SK-N-SH (cell line): ENCODE measurements at regions not wholly inside any gene's neighbourhood (a gene's known extent, or its start where the extent isn't known, plus 50 kb on each side); places are given as distances from the start of the nearest gene placed in this dataset.

Experiments
- CTCF ChIA-PET: fragments of 300-600, 350-600 bp; formaldehyde crosslinking; extraction: SDS; loops from one replicate; lab custom pipeline; 2021; lab: Yijun Ruan, JAX
- POLR2A ChIA-PET: fragments of 350-600 bp; sonication (Branson Sonifier 250); formaldehyde crosslinking; extraction: SDS; loops from one replicate; lab custom pipeline; 2020; ENCODE audit warnings: antibody characterized with exemption, inconsistent platforms; lab: Yijun Ruan, JAX
- DNase-seq: peaks from one replicate; pipeline ENCODE4 v3.0.0; 2012
- H2AFZ ChIP-seq: fragments of 200-600 bp; sonication (generic); 2 replicates; pipeline ENCODE4 v1.8.1; 2016; ENCODE audit warnings: antibody characterized with exemption, mild to moderate bottlenecking, low read depth
- H3F3A ChIP-seq: fragments of 200-600 bp; sonication (generic); replicated peaks from 2 replicates; pipeline ENCODE3; 2016; ENCODE audit warnings: antibody characterized with exemption, mild to moderate bottlenecking; ENCODE audit not compliant: insufficient read depth
- H3K27ac ChIP-seq, 2 experiments: fragments of 200-500 bp in 1 of 2; fragments of 200-600 bp in 1 of 2; sonication (Bioruptor generic) in 1 of 2; sonication (generic), shearing (Covaris generic) in 1 of 2; 2 replicates each; pipeline versions ENCODE4 v1.5.1 to v1.6.1; 2014 to 2016; ENCODE audit warnings: low read depth in 2 of 2, inconsistent platforms in 1 of 2, low read length in 1 of 2, mild to moderate bottlenecking in 1 of 2, mixed read lengths in 1 of 2
- H3K27me3 ChIP-seq: fragments of 200-600 bp; sonication (generic), shearing (Covaris generic); 2 replicates; pipeline ENCODE4 v1.6.1; 2016; ENCODE audit warnings: mixed run types; ENCODE audit not compliant: insufficient read depth
- H3K36me3 ChIP-seq, 2 experiments: fragments of 200-500 bp in 1 of 2; fragments of 200-600 bp in 1 of 2; sonication (Bioruptor generic) in 1 of 2; sonication (generic) in 1 of 2; replicated peaks in 1 of 2; 2 replicates each; pipeline versions ENCODE3 to v1.5.1; 2014 to 2016; ENCODE audit warnings: low read length in 1 of 2, mild to moderate bottlenecking in 1 of 2; ENCODE audit not compliant: insufficient read depth in 2 of 2, control insufficient read depth in 1 of 2
- H3K4me1 ChIP-seq, 2 experiments: fragments of 200-500 bp in 1 of 2; fragments of 200-600 bp in 1 of 2; sonication (Bioruptor generic) in 1 of 2; sonication (generic), shearing (Covaris generic) in 1 of 2; 2 replicates each; pipeline versions ENCODE4 v1.5.1 to v1.6.1; 2014 to 2016; ENCODE audit warnings: low read depth in 1 of 2, low read length in 1 of 2, mixed run types in 1 of 2; ENCODE audit not compliant: insufficient read depth in 2 of 2, control insufficient read depth in 1 of 2
- H3K4me2 ChIP-seq: fragments of 200-600 bp; sonication (generic), shearing (Covaris generic); 2 replicates; pipeline ENCODE4 v1.6.1; 2017; ENCODE audit warnings: mixed run types
- H3K4me3 ChIP-seq, 2 experiments: fragments of 200-500 bp in 1 of 2; fragments of 200-600 bp in 1 of 2; sonication (Bioruptor generic) in 1 of 2; sonication (generic), shearing (Covaris generic) in 1 of 2; 2 replicates each; pipeline versions ENCODE4 v1.5.1 to v1.8.1; 2014 to 2016; ENCODE audit warnings: low read depth in 2 of 2, inconsistent platforms in 1 of 2, low read length in 1 of 2, mild to moderate bottlenecking in 1 of 2, mixed read lengths in 1 of 2, moderate library complexity in 1 of 2
- H3K79me2 ChIP-seq: fragments of 200-600 bp; sonication (generic); 2 replicates; pipeline ENCODE4 v1.8.1; 2017; ENCODE audit warnings: mild to moderate bottlenecking; ENCODE audit not compliant: insufficient read depth
- H3K9ac ChIP-seq: fragments of 200-600 bp; sonication (generic); 2 replicates; pipeline ENCODE4 v1.6.1; 2017; ENCODE audit warnings: mixed run types
- H3K9me2 ChIP-seq: fragments of 200-600 bp; sonication (generic); 2 replicates; pipeline ENCODE4 v1.6.1; 2017; ENCODE audit warnings: mixed run types
- H3K9me3 ChIP-seq: fragments of 200-600 bp; sonication (generic); 2 replicates; pipeline ENCODE4 v1.6.1; 2017; ENCODE audit warnings: mixed run types, mild to moderate bottlenecking, moderate library complexity
- H4K20me1 ChIP-seq: fragments of 200-600 bp; sonication (generic); 2 replicates; pipeline ENCODE4 v1.6.1; 2017; ENCODE audit warnings: mild to moderate bottlenecking, mixed run types; ENCODE audit not compliant: insufficient read depth
- EP300 ChIP-seq, 2 experiments: IDR thresholded peaks; 2 replicates each; pipeline versions ENCODE4 v1.4.0 to v1.6.1; 2012; ENCODE audit warnings: borderline replicate concordance in 1 of 2, low read depth in 1 of 2, low read length in 1 of 2
- EZH2phosphoT487 ChIP-seq: fragments of 200-600 bp; sonication (generic); IDR thresholded peaks from 2 replicates; pipeline ENCODE4 v1.6.1; 2017; ENCODE audit warnings: low read depth, mixed run types, mild to moderate bottlenecking, antibody characterized with exemption, moderate library complexity, borderline replicate concordance
- FOSL2 ChIP-seq: IDR thresholded peaks from 2 replicates; pipeline ENCODE4 v1.4.0; 2012; ENCODE audit warnings: low read depth, mild to moderate bottlenecking, moderate library complexity, borderline replicate concordance
- FOXJ3 ChIP-seq: sonication (generic); formaldehyde crosslinking; IDR thresholded peaks from 2 replicates; pipeline ENCODE4 v1.5.1; 2020; ENCODE audit warnings: mild to moderate bottlenecking, missing genetic modification reagents
- MEF2A ChIP-seq: IDR thresholded peaks from 2 replicates; pipeline ENCODE4 v1.4.0; 2012; ENCODE audit warnings: low read depth, borderline replicate concordance
- NFIC ChIP-seq: IDR thresholded peaks from 2 replicates; pipeline ENCODE4 v1.4.0; 2012; ENCODE audit warnings: borderline replicate concordance
- RCOR1 ChIP-seq: fragments of 150-350 bp; IDR thresholded peaks from 2 replicates; pipeline ENCODE4 v1.6.1; 2017; ENCODE audit warnings: antibody characterized with exemption, low read length
- RFX5 ChIP-seq: IDR thresholded peaks from 2 replicates; pipeline ENCODE4 v1.6.1; 2012; ENCODE audit warnings: mild to moderate bottlenecking, improper control_type of control experiment, low read length
- TCF12 ChIP-seq: IDR thresholded peaks from 2 replicates; pipeline ENCODE4 v1.4.0; 2012
- TEAD4 ChIP-seq: IDR thresholded peaks from 2 replicates; pipeline ENCODE4 v1.4.0; 2012; ENCODE audit warnings: mild to moderate bottlenecking, borderline replicate concordance; ENCODE audit not compliant: insufficient read depth
- WGBS: methylation state at CpG from one replicate; pipeline ENCODE4 v1.1.6; 2017; ENCODE audit warnings: low lambda C conversion rate; 5-methylcytosine and 5-hydroxymethylcytosine counted together
- TF ChIP-seq, protein P1 (sequence below): IDR thresholded peaks from 2 replicates; pipeline ENCODE4 v1.4.0; 2012; ENCODE audit warnings: low read depth, borderline replicate concordance
- TF ChIP-seq, protein P2 (sequence below): fragments of 150-350 bp; IDR thresholded peaks from 2 replicates; pipeline ENCODE4 v1.6.1; 2016; ENCODE audit warnings: mild to moderate bottlenecking, low read depth, low read length
- TF ChIP-seq, protein P3 (sequence below): fragments of 150-350 bp; IDR thresholded peaks from 2 replicates; pipeline ENCODE4 v1.6.1; 2017; ENCODE audit warnings: antibody characterized with exemption, low read length, low read depth, borderline replicate concordance

DNA sequence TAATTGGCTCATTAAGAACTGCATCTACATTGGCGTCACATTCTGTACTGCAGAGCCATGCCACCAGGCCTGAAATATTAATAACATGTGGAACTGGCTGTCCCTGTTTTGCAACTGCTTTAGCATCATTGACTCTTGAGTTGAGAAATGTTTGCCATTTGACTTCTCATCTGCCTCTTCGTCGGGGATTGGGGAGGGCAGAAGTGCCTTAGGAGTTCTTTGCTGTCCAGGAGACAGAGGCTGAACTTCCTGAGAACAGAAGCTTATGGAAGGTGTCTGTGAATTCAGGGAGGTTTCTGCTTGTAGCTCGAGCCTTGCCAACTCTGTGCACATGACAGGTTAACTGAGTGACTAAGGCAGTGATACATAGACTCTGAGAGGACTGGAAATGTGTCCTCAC, 265.0 kb downstream of the KIF4B start:
- DNase-seq, result no peak
- Histone ChIP-seq H3K9ac (no peak overlapping the region), H3K4me2 (no peak overlapping the region), H4K20me1 (no peaks in the 10 kb centered on the region), H2AFZ (no peak overlapping the region), H3K36me3 (no peaks in the 10 kb centered on the region), H3F3A (no peaks in the 10 kb centered on the region), H3K9me3 (no peaks in the 10 kb centered on the region), H3K4me3 (no peak overlapping the region), H3K27ac (no peak overlapping the region), H3K79me2 (no peaks in the 10 kb centered on the region), H3K9me2 (no peaks in the 10 kb centered on the region), H3K4me1 (peaks cover 0 to 4% of the 10 kb centered on the region in 2 experiments; a peak in 2 of 4 replicates), H3K27me3 (no peaks in the 10 kb centered on the region)
- TF ChIP-seq FOXJ3 (CRISPR knock-in tag) (no peak), EZH2phosphoT487 (no peak), TEAD4 (no peak), MEF2A (no peak), RCOR1 (no peak), EP300 (IDR thresholded peaks at IDR 0.05; ENCODE audit: borderline replicate concordance in 1 of 2, low read depth in 1 of 2, low read length in 1 of 2) (no peak), TCF12 (no peak)
- TF ChIP-seq, protein P1, sequence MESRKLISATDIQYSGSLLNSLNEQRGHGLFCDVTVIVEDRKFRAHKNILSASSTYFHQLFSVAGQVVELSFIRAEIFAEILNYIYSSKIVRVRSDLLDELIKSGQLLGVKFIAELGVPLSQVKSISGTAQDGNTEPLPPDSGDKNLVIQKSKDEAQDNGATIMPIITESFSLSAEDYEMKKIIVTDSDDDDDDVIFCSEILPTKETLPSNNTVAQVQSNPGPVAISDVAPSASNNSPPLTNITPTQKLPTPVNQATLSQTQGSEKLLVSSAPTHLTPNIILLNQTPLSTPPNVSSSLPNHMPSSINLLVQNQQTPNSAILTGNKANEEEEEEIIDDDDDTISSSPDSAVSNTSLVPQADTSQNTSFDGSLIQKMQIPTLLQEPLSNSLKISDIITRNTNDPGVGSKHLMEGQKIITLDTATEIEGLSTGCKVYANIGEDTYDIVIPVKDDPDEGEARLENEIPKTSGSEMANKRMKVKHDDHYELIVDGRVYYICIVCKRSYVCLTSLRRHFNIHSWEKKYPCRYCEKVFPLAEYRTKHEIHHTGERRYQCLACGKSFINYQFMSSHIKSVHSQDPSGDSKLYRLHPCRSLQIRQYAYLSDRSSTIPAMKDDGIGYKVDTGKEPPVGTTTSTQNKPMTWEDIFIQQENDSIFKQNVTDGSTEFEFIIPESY, result no peak
- TF ChIP-seq, protein P2, sequence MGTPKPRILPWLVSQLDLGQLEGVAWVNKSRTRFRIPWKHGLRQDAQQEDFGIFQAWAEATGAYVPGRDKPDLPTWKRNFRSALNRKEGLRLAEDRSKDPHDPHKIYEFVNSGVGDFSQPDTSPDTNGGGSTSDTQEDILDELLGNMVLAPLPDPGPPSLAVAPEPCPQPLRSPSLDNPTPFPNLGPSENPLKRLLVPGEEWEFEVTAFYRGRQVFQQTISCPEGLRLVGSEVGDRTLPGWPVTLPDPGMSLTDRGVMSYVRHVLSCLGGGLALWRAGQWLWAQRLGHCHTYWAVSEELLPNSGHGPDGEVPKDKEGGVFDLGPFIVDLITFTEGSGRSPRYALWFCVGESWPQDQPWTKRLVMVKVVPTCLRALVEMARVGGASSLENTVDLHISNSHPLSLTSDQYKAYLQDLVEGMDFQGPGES, result no peak
- TF ChIP-seq, protein P3, sequence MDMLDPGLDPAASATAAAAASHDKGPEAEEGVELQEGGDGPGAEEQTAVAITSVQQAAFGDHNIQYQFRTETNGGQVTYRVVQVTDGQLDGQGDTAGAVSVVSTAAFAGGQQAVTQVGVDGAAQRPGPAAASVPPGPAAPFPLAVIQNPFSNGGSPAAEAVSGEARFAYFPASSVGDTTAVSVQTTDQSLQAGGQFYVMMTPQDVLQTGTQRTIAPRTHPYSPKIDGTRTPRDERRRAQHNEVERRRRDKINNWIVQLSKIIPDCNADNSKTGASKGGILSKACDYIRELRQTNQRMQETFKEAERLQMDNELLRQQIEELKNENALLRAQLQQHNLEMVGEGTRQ, result no peak
- ChIA-PET CTCF (interaction anchor here (0.6 to 1.1 kb wide), 2 partner anchors 9 to 11 kb away, joined by 3 read pairs; no protein-coding TSS in a partner anchor), POLR2A (no interaction called here)
- 32% methylated on average over 4 of the region's 4 CpGs for WGBS

DNA sequence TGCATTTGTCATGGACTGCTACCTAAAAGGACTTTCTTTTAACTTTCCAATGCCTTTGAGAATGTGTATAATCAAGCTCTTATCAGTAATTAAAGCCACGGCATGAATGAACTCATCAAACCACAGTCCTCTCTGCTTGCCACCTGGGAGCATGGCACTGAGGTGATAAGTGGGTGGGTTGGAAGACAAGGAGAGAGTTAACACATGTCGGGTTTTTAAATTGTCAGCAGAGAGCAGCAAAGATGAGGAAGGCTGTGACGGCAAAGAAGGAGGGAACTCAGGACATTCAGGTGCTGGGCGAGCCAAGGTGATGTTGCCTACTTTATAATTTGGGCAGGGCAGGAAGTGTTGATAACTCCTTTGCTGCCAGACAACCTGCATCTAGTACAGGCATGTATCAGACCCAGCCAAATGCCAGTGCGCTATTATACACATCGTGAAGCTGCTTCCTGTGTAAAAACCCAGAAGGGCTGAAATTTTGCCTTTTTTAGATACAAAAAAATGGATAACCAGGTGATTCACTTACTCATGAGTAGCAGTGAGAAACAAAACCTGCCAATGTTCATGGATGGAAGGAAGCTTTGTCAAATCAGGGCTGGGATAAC, 269.1 kb downstream of the KIF4B start:
- Histone ChIP-seq H3K27me3 (no peaks in the 10 kb centered on the region), H3K9me3 (no peaks in the 10 kb centered on the region), H3K4me2 (no peak overlapping the region), H3K4me3 (no peak overlapping the region), H3K27ac (no peak overlapping the region), H3K9ac (no peak overlapping the region), H2AFZ (no peak overlapping the region), H3K4me1 (peaks cover 0 to 4% of the 10 kb centered on the region in 2 experiments; a peak in 2 of 4 replicates), H3K36me3 (no peaks in the 10 kb centered on the region), H4K20me1 (no peaks in the 10 kb centered on the region), H3F3A (no peaks in the 10 kb centered on the region), H3K79me2 (no peaks in the 10 kb centered on the region), H3K9me2 (no peaks in the 10 kb centered on the region)
- TF ChIP-seq EZH2phosphoT487, result no peak
- no peak for TF ChIP-seq RFX5
- TF ChIP-seq NFIC, result no peak
- no peak for TF ChIP-seq FOSL2
- WGBS, result 41% methylated on average over 6 of the region's 6 CpGs
- DNase-seq, result no peak
- CTCF ChIA-PET, result interaction anchor here (1.1 kb wide), 1 partner anchor 10 kb away, joined by 7 read pairs; no protein-coding TSS in a partner anchor
- POLR2A ChIA-PET, result no interaction called here
